ENCODE measurements at regions not wholly inside any gene's neighbourhood (a gene's known extent, or its start where the extent isn't known, plus 50 kb on each side); places are given as distances from the start of the nearest gene placed in this dataset.

GRCh38 chr5:92906798-92907376 lies 674.1 kb downstream of the NR2F1-AS1 start:
- DNase-seq (ENCODE audit: low read depth in 2 of 2), result no peak
- Histone ChIP-seq H4K20me1 (ENCODE audit: control insufficient read depth, extremely low read depth, insufficient read depth, low read length) (no peaks in the 10 kb centered on the region), H3K79me2 (ENCODE audit: control insufficient read depth, insufficient read depth, low read length) (no peaks in the 10 kb centered on the region), H3K4me1 (ENCODE audit: control insufficient read depth, extremely low read depth, insufficient read depth, low read length) (no peaks in the 10 kb centered on the region), H3K4me3 (replicated peaks in 1 of 4; ENCODE audit: control extremely low read depth in 1 of 4, insufficient read depth in 1 of 4, low read depth in 3 of 4, low read length in 4 of 4) (no peak overlapping the region), H3K27ac (ENCODE audit: insufficient read depth, low read length) (no peak overlapping the region), H3K4me2 (ENCODE audit: extremely low read depth, insufficient read depth, low read length) (no peak overlapping the region), H3K9me3 (ENCODE audit: control insufficient read depth, insufficient read depth, low read depth, low read length) (no peaks in the 10 kb centered on the region), H3K9ac (ENCODE audit: insufficient read depth, low read length) (no peak overlapping the region), H3K36me3 (ENCODE audit: control insufficient read depth, insufficient read depth, low read length) (no peaks in the 10 kb centered on the region), H2AFZ (ENCODE audit: low read length) (no peak overlapping the region), H3K27me3 (ENCODE audit: control insufficient read depth, insufficient read depth, low read length) (no peaks in the 10 kb centered on the region)
- TF ChIP-seq EZH2 (IDR thresholded peaks at IDR 0.05; ENCODE audit: low read length, missing control alignments) (no peak), CTCF (conservative IDR thresholded peaks at IDR 0.05 in 1 of 2, IDR thresholded peaks at IDR 0.05 in 1 of 2; ENCODE audit: low read depth in 1 of 2, low read length in 2 of 2) (no peak)

- no peak overlapping the region for H3K27ac ChIP-seq (ENCODE audit: insufficient read depth, low read length)
- H3K79me2 ChIP-seq (ENCODE audit: control insufficient read depth, insufficient read depth, low read length), result no peaks in the 10 kb centered on the region
- DNase-seq (ENCODE audit: low read depth in 2 of 2), result no peak
- no peak overlapping the region for H3K9ac ChIP-seq (ENCODE audit: insufficient read depth, low read length)
- H3K9me3 ChIP-seq (ENCODE audit: control insufficient read depth, insufficient read depth, low read depth, low read length), result no peaks in the 10 kb centered on the region
- H3K27me3 ChIP-seq (ENCODE audit: control insufficient read depth, insufficient read depth, low read length), result no peaks in the 10 kb centered on the region
- H3K4me2 ChIP-seq (ENCODE audit: extremely low read depth, insufficient read depth, low read length), result no peak overlapping the region
- H4K20me1 ChIP-seq (ENCODE audit: control insufficient read depth, extremely low read depth, insufficient read depth, low read length), result no peaks in the 10 kb centered on the region
- no peak for TF ChIP-seq EZH2 (IDR thresholded peaks at IDR 0.05; ENCODE audit: low read length, missing control alignments)
- no peak for TF ChIP-seq CTCF (conservative IDR thresholded peaks at IDR 0.05 in 1 of 2, IDR thresholded peaks at IDR 0.05 in 1 of 2; ENCODE audit: low read depth in 1 of 2, low read length in 2 of 2)
- no peaks in the 10 kb centered on the region for H3K4me1 ChIP-seq (ENCODE audit: control insufficient read depth, extremely low read depth, insufficient read depth, low read length)
- peak overlapping the region; percentile 59 for H2AFZ ChIP-seq (ENCODE audit: low read length)
- no peak overlapping the region for H3K4me3 ChIP-seq (replicated peaks in 1 of 4; ENCODE audit: control extremely low read depth in 1 of 4, insufficient read depth in 1 of 4, low read depth in 3 of 4, low read length in 4 of 4)
- no peaks in the 10 kb centered on the region for H3K36me3 ChIP-seq (ENCODE audit: control insufficient read depth, insufficient read depth, low read length)
Observed at GRCh38 chr5:92904021-92904420, 677.0 kb downstream of the NR2F1-AS1 start.

- H3K9ac ChIP-seq (ENCODE audit: insufficient read depth, low read length), result no peak overlapping the region
- H3K4me3 ChIP-seq (replicated peaks in 1 of 4; ENCODE audit: control extremely low read depth in 1 of 4, insufficient read depth in 1 of 4, low read depth in 3 of 4, low read length in 4 of 4), result no peak overlapping the region
- no peak overlapping the region for H3K4me2 ChIP-seq (ENCODE audit: extremely low read depth, insufficient read depth, low read length)
- H3K27ac ChIP-seq (ENCODE audit: insufficient read depth, low read length), result no peak overlapping the region
- no peaks in the 10 kb centered on the region for H3K27me3 ChIP-seq (ENCODE audit: control insufficient read depth, insufficient read depth, low read length)
- no peaks in the 10 kb centered on the region for H3K4me1 ChIP-seq (ENCODE audit: control insufficient read depth, extremely low read depth, insufficient read depth, low read length)
- H3K9me3 ChIP-seq (ENCODE audit: control insufficient read depth, insufficient read depth, low read depth, low read length), result no peaks in the 10 kb centered on the region
- no peaks in the 10 kb centered on the region for H3K36me3 ChIP-seq (ENCODE audit: control insufficient read depth, insufficient read depth, low read length)
- H4K20me1 ChIP-seq (ENCODE audit: control insufficient read depth, extremely low read depth, insufficient read depth, low read length), result no peaks in the 10 kb centered on the region
- no peaks in the 10 kb centered on the region for H3K79me2 ChIP-seq (ENCODE audit: control insufficient read depth, insufficient read depth, low read length)
- TF ChIP-seq CTCF (conservative IDR thresholded peaks at IDR 0.05 in 1 of 2, IDR thresholded peaks at IDR 0.05 in 1 of 2; ENCODE audit: low read depth in 1 of 2, low read length in 2 of 2) (no peak), EZH2 (IDR thresholded peaks at IDR 0.05; ENCODE audit: low read length, missing control alignments) (no peak)
- no peak for DNase-seq (ENCODE audit: low read depth in 2 of 2)
- H2AFZ ChIP-seq (ENCODE audit: low read length), result no peak overlapping the region
Observed at GRCh38 chr5:92899611-92900010, 681.4 kb downstream of the NR2F1-AS1 start.

All from fibroblast of lung (primary cell).